GM12878 (cell line): ENCODE measurements at regions not wholly inside any gene's neighbourhood (a gene's known extent, or its start where the extent isn't known, plus 50 kb on each side); places are given as distances from the start of the nearest gene placed in this dataset.

Source experiments
- ATAC-seq: fragments of 200-7000 bp; cut with Tn5 transposase; 3 replicates; pipeline ENCODE4 v1.9.1; 2020; ENCODE audit warnings: mild to moderate bottlenecking, moderate library complexity
- BruUV-seq: library from RNA; stranded (reverse); fragments of 400-500 nt; replicated peaks from 2 replicates; lab custom pipeline; 2021; lab: Mats Ljungman, UMichigan
- CTCF ChIA-PET: fragments of 300-600 bp; sonication (Branson Sonifier 250); formaldehyde crosslinking; extraction: SDS; loops from one replicate; lab custom pipeline; 2021; ENCODE audit warnings: inconsistent platforms; lab: Yijun Ruan, JAX
- POLR2A ChIA-PET: fragments of 350-600 bp; formaldehyde crosslinking; extraction: SDS; loops from one replicate; lab custom pipeline; 2021; ENCODE audit warnings: inconsistent platforms; lab: Charles Lee
- RAD21 ChIA-PET: fragments of 300-600 bp; sonication (Branson Sonifier 250); formaldehyde crosslinking; loops from one replicate; lab custom pipeline; 2023; ENCODE audit warnings: antibody characterized with exemption; ENCODE audit not compliant: unreplicated experiment; lab: Charles Lee
- SMC1A ChIA-PET: fragments of 300-600 bp; sonication (Branson Sonifier 250); formaldehyde crosslinking; loops from one replicate; lab custom pipeline; 2023; ENCODE audit not compliant: unreplicated experiment, uncharacterized antibody; lab: Charles Lee
- DNase-seq: peaks from one replicate; pipeline ENCODE4 v3.0.0-alpha.2; 2011; ENCODE audit warnings: low read depth, low spot score
- FAIRE-seq: peaks from 3 replicates; lab custom pipeline; 2011; peaks lifted over from hg19 to GRCh38; lab: Jason Lieb, UNC
- H2AFZ ChIP-seq: 2 replicates; pipeline ENCODE4 v1.6.0; 2011; ENCODE audit warnings: low read depth, low read length, control low read depth; ENCODE audit not compliant: control insufficient read depth
- H3K27ac ChIP-seq: 2 replicates; pipeline ENCODE4 v1.5.1; 2011; ENCODE audit warnings: control low read depth; ENCODE audit not compliant: control insufficient read depth, insufficient read depth
- H3K27me3 ChIP-seq, 2 experiments: replicated peaks in 1 of 2; 2 replicates each; pipeline versions ENCODE4 v1.6.0 to v1.6.1; 2011; ENCODE audit warnings: low read length in 1 of 2; ENCODE audit not compliant: control insufficient read depth in 2 of 2, insufficient read depth in 2 of 2
- H3K36me3 ChIP-seq, 2 experiments: 2 replicates each; pipeline ENCODE4 v1.5.1; 2011; ENCODE audit warnings: low read length in 1 of 2; ENCODE audit not compliant: control insufficient read depth in 2 of 2, insufficient read depth in 2 of 2
- H3K4me1 ChIP-seq: 2 replicates; pipeline ENCODE4 v1.6.1; 2011; ENCODE audit warnings: mild to moderate bottlenecking, low read length, moderate library complexity, mixed read lengths; ENCODE audit not compliant: control insufficient read depth, insufficient read depth
- H3K4me2 ChIP-seq: 2 replicates; pipeline ENCODE4 v1.6.0; 2011; ENCODE audit warnings: control low read depth; ENCODE audit not compliant: control insufficient read depth, insufficient read depth
- H3K4me3 ChIP-seq: fragments of 200-600 bp; sonication (generic); 2 replicates; pipeline ENCODE4 v1.5.1; 2016
- H3K79me2 ChIP-seq: 2 replicates; pipeline ENCODE4 v1.6.0; 2011; ENCODE audit warnings: low read length; ENCODE audit not compliant: control insufficient read depth, insufficient read depth
- H3K9ac ChIP-seq: 2 replicates; pipeline ENCODE4 v1.8.0; 2011; ENCODE audit warnings: low read length, control low read depth, mixed read lengths; ENCODE audit not compliant: control insufficient read depth, insufficient read depth
- H3K9me3 ChIP-seq: replicated peaks from 3 replicates; pipeline ENCODE4 v1.5.1; 2011; ENCODE audit warnings: mild to moderate bottlenecking, low read length; ENCODE audit not compliant: control insufficient read depth, insufficient read depth
- H4K20me1 ChIP-seq: 2 replicates; pipeline ENCODE4 v1.6.0; 2011; ENCODE audit not compliant: control insufficient read depth, insufficient read depth
- CREM ChIP-seq: IDR thresholded peaks from 2 replicates; pipeline ENCODE4 v1.6.1; 2014; ENCODE audit warnings: antibody characterized with exemption, low read depth
- ESRRA ChIP-seq: IDR thresholded peaks from 2 replicates; pipeline ENCODE4 v1.6.1; 2012; ENCODE audit warnings: mild to moderate bottlenecking, low read length, improper control_type of control experiment
- FOXK2 ChIP-seq: fragments of 450-650 bp; IDR thresholded peaks from 2 replicates; pipeline ENCODE4 v1.6.1; 2017; ENCODE audit warnings: mild to moderate bottlenecking, moderate library complexity
- KDM1A ChIP-seq: fragments of 200-600 bp; sonication (generic); IDR thresholded peaks from 2 replicates; pipeline ENCODE4 v1.6.1; 2016; ENCODE audit warnings: borderline replicate concordance
- MXI1 ChIP-seq: fragments of 150-350 bp; IDR thresholded peaks from 2 replicates; pipeline ENCODE4 v1.6.1; 2011; ENCODE audit warnings: low read depth, mild to moderate bottlenecking, inconsistent platforms, low read length, improper control_type of control experiment
- STAT3 ChIP-seq: IDR thresholded peaks from 2 replicates; pipeline ENCODE4 v1.6.1; 2011; ENCODE audit warnings: low read depth, low read length, improper control_type of control experiment
- SUPT20H ChIP-seq: IDR thresholded peaks from 2 replicates; pipeline ENCODE4 v1.6.1; 2011; ENCODE audit warnings: low read depth, mild to moderate bottlenecking, low read length, moderate library complexity, borderline replicate concordance; ENCODE audit not compliant: control insufficient read depth
- WGBS: methylation state at CpG from one replicate; pipeline ENCODE4 v1.1.6; 2016; ENCODE audit warnings: low lambda C conversion rate; ENCODE audit not compliant: insufficient replicate concordance, insufficient coverage; ENCODE audit errors: missing lambda C conversion rate; 5-methylcytosine and 5-hydroxymethylcytosine counted together
- in situ Hi-C: fragments of 300-500 bp; cut with MboI; formaldehyde crosslinking; loops from 9 replicates; pipeline ENCODE4 v1.14.3; 2018; ENCODE audit warnings: mixed read lengths
- intact Hi-C: fragments of 100-400 bp; cut with micrococcal nuclease; formaldehyde crosslinking; loops from one replicate; pipeline ENCODE4 v1.14.2; 2022; ENCODE audit not compliant: unreplicated experiment
- TF ChIP-seq, protein P1 (sequence below): IDR thresholded peaks from 2 replicates; pipeline ENCODE4 v1.6.1; 2012; ENCODE audit warnings: low read depth, low read length, improper control_type of control experiment
- TF ChIP-seq, protein P2 (sequence below): fragments of 450-650 bp; IDR thresholded peaks from 2 replicates; pipeline ENCODE4 v1.6.1; 2017; ENCODE audit warnings: mild to moderate bottlenecking, moderate library complexity
- TF ChIP-seq, protein P3 (sequence below): fragments of 450-650 bp; IDR thresholded peaks from 2 replicates; pipeline ENCODE4 v1.6.1; 2016; ENCODE audit warnings: mild to moderate bottlenecking

DNA sequence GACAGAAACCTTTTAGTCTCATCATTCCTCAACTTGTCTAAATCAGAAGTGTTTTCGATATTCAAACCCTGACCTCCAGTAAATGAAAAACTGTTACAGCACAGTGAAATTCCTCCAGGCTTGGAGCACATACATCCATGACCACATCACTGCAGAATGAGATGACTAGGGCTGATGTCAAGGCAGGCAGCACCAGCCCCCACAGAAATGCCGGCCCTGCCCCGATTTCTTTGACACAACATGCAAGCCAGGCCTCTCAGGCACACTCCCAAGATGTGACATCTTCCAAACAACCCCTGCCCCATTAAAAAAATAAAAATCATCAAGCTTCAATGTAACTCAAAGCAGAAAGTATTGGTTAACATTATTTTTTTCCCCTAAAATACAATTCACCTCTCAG lies 103.3 kb downstream of the CTAGE1 start:
- SMC1A ChIA-PET: no interaction called here
- POLR2A ChIA-PET: no interaction called here
- H3K4me3 ChIP-seq: no peak overlapping the region
- no peak overlapping the region for H3K9ac ChIP-seq
- no peaks in the 10 kb centered on the region for H3K4me1 ChIP-seq
- ATAC-seq (no peak), FAIRE-seq (no peak), DNase-seq (no peak)
- CTCF ChIA-PET: no interaction called here
- TF ChIP-seq SUPT20H: no peak
- TF ChIP-seq, protein P1, sequence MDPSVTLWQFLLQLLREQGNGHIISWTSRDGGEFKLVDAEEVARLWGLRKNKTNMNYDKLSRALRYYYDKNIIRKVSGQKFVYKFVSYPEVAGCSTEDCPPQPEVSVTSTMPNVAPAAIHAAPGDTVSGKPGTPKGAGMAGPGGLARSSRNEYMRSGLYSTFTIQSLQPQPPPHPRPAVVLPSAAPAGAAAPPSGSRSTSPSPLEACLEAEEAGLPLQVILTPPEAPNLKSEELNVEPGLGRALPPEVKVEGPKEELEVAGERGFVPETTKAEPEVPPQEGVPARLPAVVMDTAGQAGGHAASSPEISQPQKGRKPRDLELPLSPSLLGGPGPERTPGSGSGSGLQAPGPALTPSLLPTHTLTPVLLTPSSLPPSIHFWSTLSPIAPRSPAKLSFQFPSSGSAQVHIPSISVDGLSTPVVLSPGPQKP: no peak
- TF ChIP-seq STAT3: no peak
- no peak for TF ChIP-seq MXI1
- TF ChIP-seq ESRRA: no peak
- no peak for TF ChIP-seq KDM1A
- H3K27me3 ChIP-seq: peaks cover 0 to 1% of the 10 kb centered on the region in 2 experiments; a peak in 1 of 4 replicates
- H3K4me2 ChIP-seq: no peak overlapping the region
- H3K9me3 ChIP-seq: no peaks in the 10 kb centered on the region
- RAD21 ChIA-PET: no interaction called here
- H4K20me1 ChIP-seq: no peaks in the 10 kb centered on the region
- H3K27ac ChIP-seq: no peak overlapping the region
- no peaks in the 10 kb centered on the region for H3K36me3 ChIP-seq
- BruUV-seq: no TSS peak
- no peak overlapping the region for H2AFZ ChIP-seq
- 0% methylated on average over 3 of the region's 3 CpGs for WGBS
- intact Hi-C loops: loop anchor here (10.0 kb wide), 2 partner anchors 60 kb away; no protein-coding TSS in a partner anchor
- no peaks in the 10 kb centered on the region for H3K79me2 ChIP-seq
- in situ Hi-C loops: no loop called here

DNA sequence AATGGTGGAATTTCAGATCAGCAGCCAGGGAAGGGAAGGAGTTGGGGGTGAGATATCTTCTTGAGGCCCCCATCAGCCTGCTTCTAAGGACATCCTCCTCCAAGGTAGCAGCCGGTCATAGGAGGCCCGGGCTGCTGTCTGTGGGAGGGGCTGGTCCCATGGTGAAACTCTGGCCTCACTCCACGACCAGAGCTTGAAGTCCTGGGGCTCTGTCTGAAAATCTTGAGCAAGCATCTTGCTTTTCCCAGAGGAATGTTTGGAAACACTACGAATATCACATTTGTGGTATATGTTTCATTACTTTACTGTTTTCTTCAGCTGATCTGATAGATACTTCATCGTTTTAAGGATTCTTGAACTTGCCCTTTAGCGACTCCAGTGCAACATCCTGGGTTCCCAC lies 103.7 kb downstream of the CTAGE1 start:
- 30% methylated on average over 6 of the region's 6 CpGs for WGBS
- in situ Hi-C loops (no loop called here), intact Hi-C loops (loop anchor here (10.0 kb wide), 2 partner anchors 59 to 61 kb away; no protein-coding TSS in a partner anchor)
- SMC1A ChIA-PET: interaction anchor here (0.6 kb wide), 1 partner anchor 110 kb away, joined by 3 read pairs; no protein-coding TSS in a partner anchor
- no peak for FAIRE-seq
- ATAC-seq: no peak
- no peak overlapping the region for H3K9ac ChIP-seq
- no peak overlapping the region for H3K4me3 ChIP-seq
- H4K20me1 ChIP-seq: no peaks in the 10 kb centered on the region
- H3K4me2 ChIP-seq: no peak overlapping the region
- H3K27ac ChIP-seq: no peak overlapping the region
- H3K4me1 ChIP-seq: no peaks in the 10 kb centered on the region
- BruUV-seq: no TSS peak
- CTCF ChIA-PET: no interaction called here
- no peak for DNase-seq
- H3K79me2 ChIP-seq: no peaks in the 10 kb centered on the region
- POLR2A ChIA-PET: no interaction called here
- no peaks in the 10 kb centered on the region for H3K36me3 ChIP-seq
- no peaks in the 10 kb centered on the region for H3K9me3 ChIP-seq
- no peak overlapping the region for H2AFZ ChIP-seq
- RAD21 ChIA-PET: no interaction called here
- H3K27me3 ChIP-seq: peaks cover 0 to 1% of the 10 kb centered on the region in 2 experiments; a peak in 1 of 4 replicates
- no peak for TF ChIP-seq FOXK2
- TF ChIP-seq, protein P2, sequence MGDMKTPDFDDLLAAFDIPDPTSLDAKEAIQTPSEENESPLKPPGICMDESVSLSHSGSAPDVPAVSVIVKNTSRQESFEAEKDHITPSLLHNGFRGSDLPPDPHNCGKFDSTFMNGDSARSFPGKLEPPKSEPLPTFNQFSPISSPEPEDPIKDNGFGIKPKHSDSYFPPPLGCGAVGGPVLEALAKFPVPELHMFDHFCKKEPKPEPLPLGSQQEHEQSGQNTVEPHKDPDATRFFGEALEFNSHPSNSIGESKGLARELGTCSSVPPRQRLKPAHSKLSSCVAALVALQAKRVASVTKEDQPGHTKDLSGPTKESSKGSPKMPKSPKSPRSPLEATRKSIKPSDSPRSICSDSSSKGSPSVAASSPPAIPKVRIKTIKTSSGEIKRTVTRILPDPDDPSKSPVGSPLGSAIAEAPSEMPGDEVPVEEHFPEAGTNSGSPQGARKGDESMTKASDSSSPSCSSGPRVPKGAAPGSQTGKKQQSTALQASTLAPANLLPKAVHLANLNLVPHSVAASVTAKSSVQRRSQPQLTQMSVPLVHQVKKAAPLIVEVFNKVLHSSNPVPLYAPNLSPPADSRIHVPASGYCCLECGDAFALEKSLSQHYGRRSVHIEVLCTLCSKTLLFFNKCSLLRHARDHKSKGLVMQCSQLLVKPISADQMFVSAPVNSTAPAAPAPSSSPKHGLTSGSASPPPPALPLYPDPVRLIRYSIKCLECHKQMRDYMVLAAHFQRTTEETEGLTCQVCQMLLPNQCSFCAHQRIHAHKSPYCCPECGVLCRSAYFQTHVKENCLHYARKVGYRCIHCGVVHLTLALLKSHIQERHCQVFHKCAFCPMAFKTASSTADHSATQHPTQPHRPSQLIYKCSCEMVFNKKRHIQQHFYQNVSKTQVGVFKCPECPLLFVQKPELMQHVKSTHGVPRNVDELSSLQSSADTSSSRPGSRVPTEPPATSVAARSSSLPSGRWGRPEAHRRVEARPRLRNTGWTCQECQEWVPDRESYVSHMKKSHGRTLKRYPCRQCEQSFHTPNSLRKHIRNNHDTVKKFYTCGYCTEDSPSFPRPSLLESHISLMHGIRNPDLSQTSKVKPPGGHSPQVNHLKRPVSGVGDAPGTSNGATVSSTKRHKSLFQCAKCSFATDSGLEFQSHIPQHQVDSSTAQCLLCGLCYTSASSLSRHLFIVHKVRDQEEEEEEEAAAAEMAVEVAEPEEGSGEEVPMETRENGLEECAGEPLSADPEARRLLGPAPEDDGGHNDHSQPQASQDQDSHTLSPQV: no peak
- TF ChIP-seq, protein P3, sequence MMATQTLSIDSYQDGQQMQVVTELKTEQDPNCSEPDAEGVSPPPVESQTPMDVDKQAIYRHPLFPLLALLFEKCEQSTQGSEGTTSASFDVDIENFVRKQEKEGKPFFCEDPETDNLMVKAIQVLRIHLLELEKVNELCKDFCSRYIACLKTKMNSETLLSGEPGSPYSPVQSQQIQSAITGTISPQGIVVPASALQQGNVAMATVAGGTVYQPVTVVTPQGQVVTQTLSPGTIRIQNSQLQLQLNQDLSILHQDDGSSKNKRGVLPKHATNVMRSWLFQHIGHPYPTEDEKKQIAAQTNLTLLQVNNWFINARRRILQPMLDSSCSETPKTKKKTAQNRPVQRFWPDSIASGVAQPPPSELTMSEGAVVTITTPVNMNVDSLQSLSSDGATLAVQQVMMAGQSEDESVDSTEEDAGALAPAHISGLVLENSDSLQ: no peak
- TF ChIP-seq CREM: no peak
